Endothelial cell of umbilical vein (primary cell): ENCODE measurements at regions not wholly inside any gene's neighbourhood (a gene's known extent, or its start where the extent isn't known, plus 50 kb on each side); places are given as distances from the start of the nearest gene placed in this dataset.

Experiments used
- BruUV-seq: library from RNA; stranded (reverse); fragments of 400-500 nt; replicated peaks from 2 replicates; lab custom pipeline; 2021; lab: Mats Ljungman, UMichigan
- CTCF ChIA-PET: fragments of 300-600, 350-600 bp; sonication (Branson Sonifier 250); formaldehyde crosslinking; loops from one replicate; lab custom pipeline; 2021; ENCODE audit warnings: antibody characterized with exemption, inconsistent platforms; lab: Charles Lee
- POLR2A ChIA-PET: fragments of 300-600, 350-600 bp; sonication (Branson Sonifier 250); formaldehyde crosslinking; loops from one replicate; lab custom pipeline; 2021; ENCODE audit warnings: antibody characterized with exemption, inconsistent platforms; lab: Charles Lee
- DNase-seq: peaks from one replicate; pipeline ENCODE4 v3.0.0-alpha.2; 2011; ENCODE audit warnings: low read depth, low spot score
- FAIRE-seq: peaks from 2 replicates; lab custom pipeline; 2011; peaks lifted over from hg19 to GRCh38; lab: Jason Lieb, UNC
- H2AFZ ChIP-seq: 2 replicates; pipeline ENCODE4 v1.6.0; 2012; ENCODE audit warnings: low read depth, low read length, control low read depth, inconsistent platforms
- H3K27ac ChIP-seq: 2 replicates; pipeline ENCODE4 v1.5.1; 2011; ENCODE audit warnings: low read depth, mild to moderate bottlenecking, control low read depth, low read length, moderate library complexity; ENCODE audit not compliant: insufficient read depth
- H3K27me3 ChIP-seq, 2 experiments: 2 replicates each; pipeline versions ENCODE4 v1.6.0 to v1.6.1; 2011; ENCODE audit warnings: low read length in 2 of 2, mixed read lengths in 1 of 2; ENCODE audit not compliant: control insufficient read depth in 2 of 2, insufficient read depth in 2 of 2
- H3K36me3 ChIP-seq, 2 experiments: 2 replicates in 1 of 2; 3 replicates in 1 of 2; pipeline ENCODE4 v1.5.1; 2011; ENCODE audit warnings: low read length in 2 of 2, mild to moderate bottlenecking in 1 of 2, moderate library complexity in 1 of 2; ENCODE audit not compliant: control insufficient read depth in 2 of 2, insufficient read depth in 2 of 2; ENCODE audit errors: extremely low read depth in 1 of 2
- H3K4me1 ChIP-seq: 3 replicates; pipeline ENCODE4 v1.5.1; 2011; ENCODE audit warnings: mild to moderate bottlenecking, low read length; ENCODE audit not compliant: control insufficient read depth, insufficient read depth; ENCODE audit errors: extremely low read depth
- H3K4me2 ChIP-seq: 2 replicates; pipeline ENCODE4 v1.6.1; 2011; ENCODE audit warnings: low read length, control low read depth, mixed read lengths; ENCODE audit not compliant: insufficient read depth
- H3K4me3 ChIP-seq, 3 experiments: fragments of 200-600 bp in 1 of 3; sonication (generic), shearing (Covaris generic) in 1 of 3; replicated peaks in 1 of 3; 2 replicates each; pipeline ENCODE4 v1.5.1; 2011 to 2016; ENCODE audit warnings: control low read depth in 3 of 3, low read length in 3 of 3, mild to moderate bottlenecking in 2 of 3, inconsistent platforms in 1 of 3, low read depth in 1 of 3, moderate library complexity in 1 of 3; ENCODE audit not compliant: insufficient read depth in 1 of 3
- H3K79me2 ChIP-seq: 2 replicates; pipeline ENCODE4 v1.6.0; 2012; ENCODE audit warnings: low read length, inconsistent platforms; ENCODE audit not compliant: control insufficient read depth, insufficient read depth
- H3K9ac ChIP-seq: replicated peaks from 2 replicates; pipeline ENCODE3; 2011; ENCODE audit warnings: low read length, control low read depth; ENCODE audit not compliant: insufficient read depth; ENCODE audit errors: extremely low read depth
- H3K9me1 ChIP-seq: replicated peaks from 3 replicates; pipeline ENCODE4 v1.6.0; 2011; ENCODE audit warnings: mild to moderate bottlenecking, low read length; ENCODE audit not compliant: control insufficient read depth, insufficient read depth; ENCODE audit errors: extremely low read depth
- H3K9me3 ChIP-seq: replicated peaks from 2 replicates; pipeline ENCODE4 v1.5.1; 2012; ENCODE audit warnings: low read length, inconsistent platforms; ENCODE audit not compliant: control insufficient read depth, insufficient read depth
- H4K20me1 ChIP-seq: replicated peaks from 2 replicates; pipeline ENCODE3; 2011; ENCODE audit warnings: mild to moderate bottlenecking, low read length; ENCODE audit not compliant: control insufficient read depth, insufficient read depth; ENCODE audit errors: extremely low read depth
- CTCF ChIP-seq, 2 donors: IDR thresholded peaks; 1 replicate in 1 of 2; 2 replicates in 1 of 2; pipeline ENCODE4 v1.5.1; 2011; ENCODE audit warnings: low read length in 2 of 2, mild to moderate bottlenecking in 2 of 2, moderate library complexity in 2 of 2, control low read depth in 1 of 2, inconsistent platforms in 1 of 2, low read depth in 1 of 2; ENCODE audit not compliant: insufficient read depth in 1 of 2; ENCODE audit errors: extremely low read depth in 1 of 2
- EZH2 ChIP-seq: IDR thresholded peaks from 2 replicates; pipeline ENCODE4 v1.6.1; 2012; ENCODE audit warnings: borderline replicate concordance, low read depth, mild to moderate bottlenecking, moderate library complexity, low read length, inconsistent platforms; ENCODE audit not compliant: severe bottlenecking
- FOS ChIP-seq: IDR thresholded peaks from 2 replicates; pipeline ENCODE4 v1.6.1; 2011; ENCODE audit warnings: mild to moderate bottlenecking, low read length, moderate library complexity, borderline replicate concordance; ENCODE audit not compliant: insufficient read depth
- GATA2 ChIP-seq: IDR thresholded peaks from 2 replicates; pipeline ENCODE4 v1.7.0; 2011; ENCODE audit warnings: low read depth, mild to moderate bottlenecking, moderate library complexity, mixed read lengths, low read length; ENCODE audit not compliant: insufficient read length, insufficient read depth
- JUN ChIP-seq: IDR thresholded peaks from 2 replicates; pipeline ENCODE4 v1.6.1; 2011; ENCODE audit warnings: borderline replicate concordance, low read depth; ENCODE audit not compliant: insufficient read length, insufficient read depth
- MAX ChIP-seq: IDR thresholded peaks from 2 replicates; pipeline ENCODE4 v1.6.1; 2011; ENCODE audit not compliant: insufficient read depth, insufficient read length
- MYC ChIP-seq: IDR thresholded peaks from one replicate; pipeline ENCODE4 v1.6.1; 2011; ENCODE audit warnings: mild to moderate bottlenecking, low read depth, low read length
- POLR2A ChIP-seq: IDR thresholded peaks from 2 replicates; pipeline ENCODE4 v1.6.1; 2012; ENCODE audit warnings: low read depth, mild to moderate bottlenecking, control low read depth, low read length
- POLR2AphosphoS5 ChIP-seq: IDR thresholded peaks from 2 replicates; pipeline ENCODE4 v1.6.1; 2012; ENCODE audit warnings: low read depth, mild to moderate bottlenecking, control low read depth, low read length, moderate library complexity; ENCODE audit not compliant: insufficient read depth
- dilution Hi-C: fragments of 300-500 bp; cut with MboI; formaldehyde crosslinking; loops from one replicate; pipeline ENCODE4 v1.15.0; 2019; ENCODE audit warnings: low sequenced_read_pairs; ENCODE audit not compliant: extremely low pct_ligation_motif_present
- intact Hi-C: fragments of 100-400 bp; cut with micrococcal nuclease; formaldehyde crosslinking; loops from one replicate; pipeline ENCODE4 v1.10.0; 2022

GRCh38 chr1:108055387-108055786, 90.4 kb upstream of the VAV3 start:
- Histone ChIP-seq H4K20me1 (no peaks in the 10 kb centered on the region), H3K4me2 (no peak overlapping the region), H3K27me3 (no peaks in the 10 kb centered on the region), H3K27ac (no peak overlapping the region), H3K9me1 (no peaks in the 10 kb centered on the region), H3K4me1 (peaks cover 15% of the 10 kb centered on the region), H3K9me3 (no peaks in the 10 kb centered on the region), H3K79me2 (no peaks in the 10 kb centered on the region), H3K36me3 (no peaks in the 10 kb centered on the region), H3K9ac (no peak overlapping the region), H3K4me3 (no peak overlapping the region), H2AFZ (no peak overlapping the region)
- dilution Hi-C loops = no loop called here
- BruUV-seq = no TSS peak
- DNase-seq (no peak), FAIRE-seq (no peak)
- intact Hi-C loops = no loop called here
- ChIA-PET POLR2A (no interaction called here), CTCF (no interaction called here)
- TF ChIP-seq JUN (no peak), MAX (no peak), POLR2A (no peak), CTCF (IDR thresholded peaks at IDR 0.05; ENCODE audit: extremely low read depth in 1 of 2, insufficient read depth in 1 of 2, low read depth in 1 of 2, low read length in 2 of 2) (no peak), EZH2 (no peak), FOS (no peak), POLR2AphosphoS5 (no peak), MYC (no peak), GATA2 (no peak)
